Activated CD8-positive, alpha-beta memory T cell treated with anti-CD3 and anti-CD28 coated beads, Interleukin-2, amount 50 U/mL, for 24 hours (primary cell): ENCODE measurements at regions not wholly inside any gene's neighbourhood (a gene's known extent, or its start where the extent isn't known, plus 50 kb on each side); places are given as distances from the start of the nearest gene placed in this dataset.

Experiments used
- DNase-seq: peaks from one replicate; pipeline ENCODE4 v3.0.0-alpha.2; 2020; ENCODE audit errors: extremely low read depth

DNA sequence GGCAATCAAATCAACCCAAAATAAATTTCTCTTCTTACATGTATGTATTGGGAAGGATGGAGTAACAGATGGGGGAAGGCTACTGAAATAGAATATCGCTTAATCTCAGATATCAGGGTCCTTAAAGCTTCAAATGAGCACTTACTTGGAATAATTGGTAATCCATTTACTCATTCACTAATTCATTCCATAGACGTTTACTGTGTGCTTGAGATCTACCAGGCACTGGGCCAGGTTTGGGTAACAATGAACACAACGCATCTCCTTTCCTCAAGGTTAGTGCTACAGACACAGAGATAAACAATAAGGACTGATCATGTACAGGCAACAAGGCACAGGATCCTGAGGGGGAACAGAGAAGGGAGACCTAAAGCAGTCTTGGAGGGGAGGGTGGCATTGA lies 54.4 kb upstream of the KRR1 start:
- DNase-seq, result no peak

DNA sequence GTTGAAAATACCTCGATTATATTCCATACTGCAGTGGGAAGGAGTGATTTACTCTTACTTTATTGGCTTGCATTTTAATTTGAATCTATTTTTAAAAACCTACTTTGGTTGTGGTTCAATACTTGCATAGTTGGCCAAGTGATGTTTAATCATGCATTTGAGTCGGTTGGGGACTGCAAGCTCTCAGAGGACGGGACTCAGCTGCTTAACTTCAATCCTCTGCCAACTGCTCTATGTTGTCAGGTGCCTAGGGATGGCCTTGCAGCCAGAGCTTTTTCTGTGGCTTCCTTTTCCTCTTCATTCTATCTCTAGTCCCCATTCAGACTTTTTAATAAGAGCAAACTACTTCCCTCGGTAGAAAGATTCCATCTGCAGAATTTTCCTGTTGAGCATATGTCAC lies 53.4 kb upstream of the KRR1 start:
- DNase-seq, result no peak

DNA sequence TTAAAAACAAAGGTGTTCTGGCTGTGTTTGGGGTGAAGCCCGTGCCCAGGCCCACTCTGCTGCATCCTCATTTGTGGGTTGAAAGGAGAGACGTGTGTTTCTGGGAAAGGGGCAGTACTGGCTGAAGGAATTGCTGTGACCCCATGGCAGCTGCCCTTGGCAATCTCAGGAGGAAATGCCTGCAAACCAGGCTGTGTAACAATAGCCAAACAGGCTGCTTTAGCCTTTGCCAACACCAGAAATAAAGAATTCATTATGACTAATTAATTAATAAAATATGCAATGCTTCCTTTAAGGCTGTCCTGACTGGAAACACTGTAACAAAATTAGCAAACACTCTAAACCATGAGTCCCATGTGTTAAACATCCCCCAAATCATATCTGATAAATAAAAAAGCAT lies 53.0 kb upstream of the KRR1 start:
- DNase-seq, result no peak

DNA sequence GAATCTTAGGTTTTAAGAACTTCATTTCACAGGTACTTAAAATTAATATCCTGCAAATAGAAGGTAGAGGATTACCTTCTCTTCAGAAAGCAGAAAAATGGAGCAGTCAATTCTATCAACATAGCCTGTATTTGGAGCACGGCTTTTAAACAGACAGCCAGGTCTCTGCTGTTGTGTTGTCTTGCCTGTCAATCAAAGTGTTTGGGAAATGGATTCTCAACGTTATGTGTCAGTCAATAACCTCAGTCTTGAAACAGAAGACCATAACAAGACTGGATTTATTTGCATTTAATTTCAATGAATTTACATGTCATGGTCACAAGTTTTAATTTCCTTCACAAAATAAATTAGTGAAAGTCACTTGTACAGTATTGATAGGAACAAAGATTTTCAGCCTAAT lies 51.9 kb upstream of the KRR1 start:
- DNase-seq, result no peak

DNA sequence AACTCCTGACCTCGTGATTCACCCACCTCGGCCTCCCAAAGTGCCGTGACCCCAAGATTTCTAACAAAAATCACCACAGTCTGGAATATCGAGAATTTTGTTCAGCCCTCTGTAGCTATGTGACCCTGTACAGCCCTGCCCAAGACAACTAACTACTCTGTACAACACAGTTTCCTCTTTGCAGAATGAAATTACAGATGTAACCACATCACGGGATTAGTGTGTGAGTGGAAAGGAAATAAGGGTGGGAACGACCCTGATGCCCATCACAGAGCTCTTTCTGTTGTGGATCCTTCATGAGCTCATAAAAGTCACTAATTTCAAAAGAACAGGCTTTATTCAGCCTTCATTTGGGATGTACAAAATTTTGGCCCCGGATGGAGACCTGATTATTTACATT lies 50.5 kb upstream of the KRR1 start:
- no peak for DNase-seq
